ENCODE measurements at regions not wholly inside any gene's neighbourhood (a gene's known extent, or its start where the extent isn't known, plus 50 kb on each side); places are given as distances from the start of the nearest gene placed in this dataset.

DNA sequence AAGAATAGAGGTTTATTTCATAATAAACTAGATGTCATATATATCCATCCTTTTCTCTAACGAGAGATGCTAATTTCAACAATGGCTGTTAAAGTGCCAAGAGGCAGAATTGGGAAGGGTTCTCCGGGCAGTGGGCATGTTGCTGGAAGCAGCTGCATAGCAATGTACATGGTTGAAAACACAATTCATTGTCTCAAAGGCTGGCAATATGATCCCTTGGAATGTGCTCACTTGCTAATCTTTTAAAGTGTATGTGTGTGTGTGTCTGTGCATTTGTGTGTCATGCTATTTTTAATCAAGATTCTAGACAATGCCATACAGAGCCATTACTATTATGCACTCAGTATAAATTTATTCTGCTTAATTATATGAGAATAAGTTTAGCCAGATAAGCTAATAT lies 1020.3 kb downstream of the NAALADL2 start:
- no peak overlapping the region for H2BK20ac ChIP-seq (ENCODE audit: low read depth, low read length, poor library complexity, severe bottlenecking)
- no peak overlapping the region for H3K4ac ChIP-seq (ENCODE audit: low read depth, low read length)
- no peak overlapping the region for H3K14ac ChIP-seq (ENCODE audit: insufficient read depth, low read length)
- no peak for DNase-seq
- no peaks in the 10 kb centered on the region for H3K27me3 ChIP-seq (ENCODE audit: insufficient read depth, low read length)
- H3K23me2 ChIP-seq (ENCODE audit: insufficient read length, low read depth, low read length, poor library complexity, severe bottlenecking), result no peaks in the 10 kb centered on the region
- no peaks in the 10 kb centered on the region for H3K4me1 ChIP-seq (ENCODE audit: insufficient read depth, low read length)
- no peak overlapping the region for H3K18ac ChIP-seq (ENCODE audit: insufficient read length, low read depth, low read length)
- no peak overlapping the region for H3K23ac ChIP-seq (ENCODE audit: insufficient read length, low read depth, low read length)
- H4K5ac ChIP-seq (ENCODE audit: insufficient read length, low read depth, low read length), result no peak overlapping the region
- Mint-ChIP-seq H3K27me3 (ENCODE audit: low read depth) (no peaks in the 10 kb centered on the region), H3K4me1 (no peaks in the 10 kb centered on the region), H3K4me3 (no peak overlapping the region), H3K27ac (no peak overlapping the region), H3K9me3 (peaks cover 5 to 8% of the 10 kb centered on the region in 2 experiments), H3K36me3 (ENCODE audit: insufficient read depth in 1 of 3, low read depth in 3 of 3) (peaks cover 4 to 10% (median 5%) of the 10 kb centered on the region in 3 experiments; a peak in 5 of 7 replicates)
- H2BK120ac ChIP-seq (ENCODE audit: low read depth, low read length, poor library complexity, severe bottlenecking), result no peak overlapping the region
- no peak overlapping the region for H2BK15ac ChIP-seq (ENCODE audit: low read depth, low read length)
- H3K79me1 ChIP-seq (ENCODE audit: insufficient read depth, low read depth, low read length, poor library complexity, severe bottlenecking), result no peaks in the 10 kb centered on the region
- no peak overlapping the region for H3T11ph ChIP-seq (ENCODE audit: low read length)
- WGBS (ENCODE audit: extremely low coverage, insufficient read length, low lambda C conversion rate), result no CpG with 5 or more reads among the region's 2 CpGs
- H4K20me1 ChIP-seq (ENCODE audit: control insufficient read depth, insufficient read depth, insufficient read length), result no peaks in the 10 kb centered on the region
- no peak for TF ChIP-seq CTCF (conservative IDR thresholded peaks at IDR 0.05)
- no peak overlapping the region for H2AK5ac ChIP-seq (ENCODE audit: insufficient read length, low read length)
- no peak overlapping the region for H3K9ac ChIP-seq (ENCODE audit: extremely low read depth, insufficient read length, low read length)
- no peak overlapping the region for H3K56ac ChIP-seq (ENCODE audit: insufficient read length, low read depth, low read length)
- H3K4me2 ChIP-seq (ENCODE audit: insufficient read depth, insufficient read length, low read length), result no peak overlapping the region
- H2BK5ac ChIP-seq (ENCODE audit: insufficient read length, low read length), result no peak overlapping the region
- no peaks in the 10 kb centered on the region for H3K79me2 ChIP-seq (ENCODE audit: insufficient read depth, low read length)
- no peak overlapping the region for H4K8ac ChIP-seq (replicated peaks; ENCODE audit: insufficient read length, low read depth, low read length)
- no peaks in the 10 kb centered on the region for H3K9me3 ChIP-seq (ENCODE audit: control insufficient read depth, low read depth, low read length)
- H3K27ac ChIP-seq (ENCODE audit: insufficient read length, low read depth, low read length), result no peak overlapping the region
- H4K91ac ChIP-seq (ENCODE audit: insufficient read length, low read depth, low read length), result no peak overlapping the region
- H2AFZ ChIP-seq (ENCODE audit: low read length), result no peak overlapping the region
- no peak overlapping the region for H2BK12ac ChIP-seq (ENCODE audit: insufficient read length, low read depth, low read length)

Measured in H9 (cell line).